ENCODE measurements at regions not wholly inside any gene's neighbourhood (a gene's known extent, or its start where the extent isn't known, plus 50 kb on each side); places are given as distances from the start of the nearest gene placed in this dataset.

- TF ChIP-seq CTCF (IDR thresholded peaks at IDR 0.05) (no peak), POLR2A (IDR thresholded peaks at IDR 0.05) (no peak)
- no peaks in the 10 kb centered on the region for H3K4me1 ChIP-seq (replicated peaks in 1 of 2)
- H3K36me3 ChIP-seq (replicated peaks in 1 of 2): no peaks in the 10 kb centered on the region
- H3K27ac ChIP-seq: no peak overlapping the region
- 80 to 94% (median 91%) methylated on average over 1 of the region's 1 CpG for WGBS, 4 donors
- no peaks in the 10 kb centered on the region for H3K27me3 ChIP-seq
- DNase-seq: no peak
- no peaks in the 10 kb centered on the region for H3K9me3 ChIP-seq (replicated peaks in 1 of 3)
- no peak overlapping the region for H3K4me3 ChIP-seq
- intact Hi-C loops (cut with DNase I): no loop called here
Measured at GRCh38 chr9:25374281-25374680, 304.0 kb downstream of the TUSC1 start.

GRCh38 chr9:25366906-25367305 lies 311.3 kb downstream of the TUSC1 start:
- TF ChIP-seq CTCF (IDR thresholded peaks at IDR 0.05) (no peak), POLR2A (IDR thresholded peaks at IDR 0.05) (no peak)
- DNase-seq: no peak
- Histone ChIP-seq H3K27ac (no peak overlapping the region), H3K9me3 (replicated peaks in 1 of 3) (no peaks in the 10 kb centered on the region), H3K36me3 (replicated peaks in 1 of 2) (no peaks in the 10 kb centered on the region), H3K4me1 (replicated peaks in 1 of 2) (no peaks in the 10 kb centered on the region), H3K27me3 (no peaks in the 10 kb centered on the region), H3K4me3 (no peak overlapping the region)
- 71 to 74% (median 73%) methylated on average over 1 of the region's 1 CpG for WGBS, 4 donors
- intact Hi-C loops (cut with DNase I): no loop called here

- DNase-seq: no peak
- TF ChIP-seq CTCF (IDR thresholded peaks at IDR 0.05) (no peak), POLR2A (IDR thresholded peaks at IDR 0.05) (no peak)
- Histone ChIP-seq H3K27ac (no peak overlapping the region), H3K9me3 (replicated peaks in 1 of 3) (no peaks in the 10 kb centered on the region), H3K4me3 (no peak overlapping the region), H3K27me3 (no peaks in the 10 kb centered on the region), H3K36me3 (replicated peaks in 1 of 2) (no peaks in the 10 kb centered on the region), H3K4me1 (replicated peaks in 1 of 2) (no peaks in the 10 kb centered on the region)
- intact Hi-C loops (cut with DNase I): no loop called here
- WGBS, 4 donors: 17 to 32% (median 24%) methylated on average over 1 of the region's 1 CpG
Measured at GRCh38 chr9:25353783-25354182, 324.5 kb downstream of the TUSC1 start.

GRCh38 chr9:25350011-25350410 lies 328.2 kb downstream of the TUSC1 start:
- Histone ChIP-seq H3K27me3 (no peaks in the 10 kb centered on the region), H3K36me3 (replicated peaks in 1 of 2) (no peaks in the 10 kb centered on the region), H3K4me1 (replicated peaks in 1 of 2) (no peaks in the 10 kb centered on the region), H3K27ac (no peak overlapping the region), H3K9me3 (replicated peaks in 1 of 3) (no peaks in the 10 kb centered on the region), H3K4me3 (no peak overlapping the region)
- TF ChIP-seq POLR2A (IDR thresholded peaks at IDR 0.05): no peak
- TF ChIP-seq CTCF (IDR thresholded peaks at IDR 0.05): no peak
- 91 to 96% (median 92%) methylated on average over 2 of the region's 2 CpGs for WGBS, 4 donors
- intact Hi-C loops (cut with DNase I): no loop called here
- DNase-seq: no peak
